ENCODE measurements at regions not wholly inside any gene's neighbourhood (a gene's known extent, or its start where the extent isn't known, plus 50 kb on each side); places are given as distances from the start of the nearest gene placed in this dataset.

DNA sequence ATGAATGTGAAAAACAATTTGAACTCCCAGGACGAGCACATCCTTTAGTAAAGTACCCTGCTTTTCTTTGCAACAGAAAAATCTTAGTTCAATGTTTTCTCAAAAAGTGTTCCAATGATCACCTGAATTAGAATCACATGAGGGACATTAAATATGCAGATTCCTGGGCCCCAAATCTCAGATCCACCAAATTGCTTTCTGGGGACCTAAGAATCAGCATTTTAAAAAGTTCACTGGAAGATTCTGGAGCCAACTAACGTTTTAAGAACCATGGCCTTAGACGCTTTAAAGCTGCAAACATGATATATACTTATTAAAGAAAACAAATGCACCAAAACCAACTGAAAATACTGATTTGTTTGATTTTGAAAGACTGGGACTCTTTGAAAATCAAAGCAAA is 143.4 kb upstream of the TMEM168 start:
- TF ChIP-seq, protein P1, sequence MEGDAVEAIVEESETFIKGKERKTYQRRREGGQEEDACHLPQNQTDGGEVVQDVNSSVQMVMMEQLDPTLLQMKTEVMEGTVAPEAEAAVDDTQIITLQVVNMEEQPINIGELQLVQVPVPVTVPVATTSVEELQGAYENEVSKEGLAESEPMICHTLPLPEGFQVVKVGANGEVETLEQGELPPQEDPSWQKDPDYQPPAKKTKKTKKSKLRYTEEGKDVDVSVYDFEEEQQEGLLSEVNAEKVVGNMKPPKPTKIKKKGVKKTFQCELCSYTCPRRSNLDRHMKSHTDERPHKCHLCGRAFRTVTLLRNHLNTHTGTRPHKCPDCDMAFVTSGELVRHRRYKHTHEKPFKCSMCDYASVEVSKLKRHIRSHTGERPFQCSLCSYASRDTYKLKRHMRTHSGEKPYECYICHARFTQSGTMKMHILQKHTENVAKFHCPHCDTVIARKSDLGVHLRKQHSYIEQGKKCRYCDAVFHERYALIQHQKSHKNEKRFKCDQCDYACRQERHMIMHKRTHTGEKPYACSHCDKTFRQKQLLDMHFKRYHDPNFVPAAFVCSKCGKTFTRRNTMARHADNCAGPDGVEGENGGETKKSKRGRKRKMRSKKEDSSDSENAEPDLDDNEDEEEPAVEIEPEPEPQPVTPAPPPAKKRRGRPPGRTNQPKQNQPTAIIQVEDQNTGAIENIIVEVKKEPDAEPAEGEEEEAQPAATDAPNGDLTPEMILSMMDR (IDR thresholded peaks at IDR 0.05), result no peak
- TF ChIP-seq POLR2A (IDR thresholded peaks at IDR 0.05), result no peak
